ENCODE measurements at regions not wholly inside any gene's neighbourhood (a gene's known extent, or its start where the extent isn't known, plus 50 kb on each side); places are given as distances from the start of the nearest gene placed in this dataset.

- ATAC-seq: no peak
- Histone ChIP-seq H3K79me2 (ENCODE audit: insufficient read depth, low read length) (no peaks in the 10 kb centered on the region), H3K27me3 (ENCODE audit: insufficient read depth, low read length) (no peaks in the 10 kb centered on the region), H3K27ac (ENCODE audit: low read depth, low read length) (no peak overlapping the region), H3K4me3 (replicated peaks in 1 of 2; ENCODE audit: low read depth in 1 of 2, low read length in 2 of 2) (no peak overlapping the region), H3K4me1 (ENCODE audit: control insufficient read depth in 1 of 2, insufficient read depth in 2 of 2, low read length in 2 of 2) (no peaks in the 10 kb centered on the region), H4K20me1 (ENCODE audit: insufficient read depth) (no peaks in the 10 kb centered on the region), H3K9me2 (ENCODE audit: insufficient read depth) (no peaks in the 10 kb centered on the region), H3K9ac (ENCODE audit: low read length) (no peak overlapping the region), H3K36me3 (ENCODE audit: control insufficient read depth in 1 of 2, insufficient read depth in 2 of 2, low read length in 2 of 2) (no peaks in the 10 kb centered on the region), H3K9me3 (ENCODE audit: control insufficient read depth in 1 of 2, insufficient read depth in 1 of 2, low read depth in 1 of 2, low read length in 2 of 2) (no peaks in the 10 kb centered on the region), H3K4me2 (ENCODE audit: low read length) (no peak overlapping the region), H2AFZ (ENCODE audit: low read depth, low read length, poor library complexity, severe bottlenecking) (no peak overlapping the region)
- ChIA-PET CTCF (no interaction called here), POLR2A (no interaction called here), RAD21 (ENCODE audit: low non-redundant PET in 1 of 2, low total read pairs in 2 of 2, uncharacterized antibody in 2 of 2, unreplicated experiment in 2 of 2) (no interaction called here)
- BruUV-seq (replicated peaks): no TSS peak
- intact Hi-C loops (cut with micrococcal nuclease): no loop called here
- TF ChIP-seq ZBTB33 (IDR thresholded peaks at IDR 0.05; ENCODE audit: extremely low read depth, insufficient replicate concordance, low read length) (no peak), POLR2AphosphoS5 (IDR thresholded peaks at IDR 0.05; ENCODE audit: low read depth, low read length) (no peak), JUND (IDR thresholded peaks at IDR 0.05) (no peak), EZH2 (IDR thresholded peaks at IDR 0.05) (no peak), TCF7L2 (IDR thresholded peaks at IDR 0.05; ENCODE audit: borderline replicate concordance, extremely low read depth, insufficient read depth, insufficient read length) (no peak), EZH2phosphoT487 (IDR thresholded peaks at IDR 0.05; ENCODE audit: borderline replicate concordance) (no peak), SP1 (IDR thresholded peaks at IDR 0.05; ENCODE audit: low read depth) (no peak), EGR1 (IDR thresholded peaks at IDR 0.05; ENCODE audit: low read depth) (no peak), SIN3A (IDR thresholded peaks at IDR 0.05; ENCODE audit: low read depth) (no peak)
- no peak for DNase-seq (ENCODE audit: low read depth, low spot score)
These were observed 347.0 kb upstream of the ID2 start for GRCh38 chr2:8334866-8335325.

- no peak for DNase-seq (ENCODE audit: low read depth, low spot score)
These were observed 346.1 kb upstream of the ID2 start for GRCh38 chr2:8335801-8336200.

More at GRCh38 chr2:8335801-8336200, 346.1 kb upstream of the ID2 start:
- BruUV-seq (replicated peaks): no TSS peak
- H3K9ac ChIP-seq (ENCODE audit: low read length): no peak overlapping the region
- H3K9me2 ChIP-seq (ENCODE audit: insufficient read depth): no peaks in the 10 kb centered on the region
- H3K27me3 ChIP-seq (ENCODE audit: insufficient read depth, low read length): no peaks in the 10 kb centered on the region
- H4K20me1 ChIP-seq (ENCODE audit: insufficient read depth): no peaks in the 10 kb centered on the region
- H3K4me2 ChIP-seq (ENCODE audit: low read length): no peak overlapping the region
- no peak for TF ChIP-seq CEBPB (IDR thresholded peaks at IDR 0.05; ENCODE audit: low read depth)
- TF ChIP-seq CTCF (IDR thresholded peaks at IDR 0.05 in 2 of 3, conservative IDR thresholded peaks at IDR 0.05 in 1 of 3; ENCODE audit: borderline replicate concordance in 1 of 3, insufficient read depth in 1 of 3, low read depth in 2 of 3, low read length in 2 of 3): no peak
- no peak for TF ChIP-seq EZH2phosphoT487 (IDR thresholded peaks at IDR 0.05; ENCODE audit: borderline replicate concordance)
- no peak for TF ChIP-seq ELF1 (IDR thresholded peaks at IDR 0.05; ENCODE audit: borderline replicate concordance, low read depth)
- no peak for TF ChIP-seq ATF3 (IDR thresholded peaks at IDR 0.05)
- no peak for TF ChIP-seq POLR2AphosphoS5 (IDR thresholded peaks at IDR 0.05; ENCODE audit: low read depth, low read length)
- TF ChIP-seq JUND (IDR thresholded peaks at IDR 0.05): no peak
- no peak for TF ChIP-seq YY1 (IDR thresholded peaks at IDR 0.05; ENCODE audit: extremely low read depth, insufficient replicate concordance, low read depth, low read length)
- no peak for TF ChIP-seq RAD21 (IDR thresholded peaks at IDR 0.05; ENCODE audit: low read depth)
- TF ChIP-seq TCF7L2 (IDR thresholded peaks at IDR 0.05; ENCODE audit: borderline replicate concordance, extremely low read depth, insufficient read depth, insufficient read length): no peak
- no peak for TF ChIP-seq SP1 (IDR thresholded peaks at IDR 0.05; ENCODE audit: low read depth)
- TF ChIP-seq ZNF274 (IDR thresholded peaks at IDR 0.05; ENCODE audit: low read depth, low read length): no peak
- TF ChIP-seq POLR2A (IDR thresholded peaks at IDR 0.05; ENCODE audit: borderline replicate concordance, extremely low read depth, insufficient read depth, insufficient read length): no peak
- H2AFZ ChIP-seq (ENCODE audit: low read depth, low read length, poor library complexity, severe bottlenecking): no peak overlapping the region
- no peaks in the 10 kb centered on the region for H3K4me1 ChIP-seq (ENCODE audit: control insufficient read depth in 1 of 2, insufficient read depth in 2 of 2, low read length in 2 of 2)
- no peaks in the 10 kb centered on the region for H3K9me3 ChIP-seq (ENCODE audit: control insufficient read depth in 1 of 2, insufficient read depth in 1 of 2, low read depth in 1 of 2, low read length in 2 of 2)
- no peaks in the 10 kb centered on the region for H3K79me2 ChIP-seq (ENCODE audit: insufficient read depth, low read length)
- ChIA-PET CTCF (no interaction called here), RAD21 (ENCODE audit: low non-redundant PET in 1 of 2, low total read pairs in 2 of 2, uncharacterized antibody in 2 of 2, unreplicated experiment in 2 of 2) (no interaction called here), POLR2A (no interaction called here)
- no peak overlapping the region for H3K27ac ChIP-seq (ENCODE audit: low read depth, low read length)
- H3K4me3 ChIP-seq (replicated peaks in 1 of 2; ENCODE audit: low read depth in 1 of 2, low read length in 2 of 2): no peak overlapping the region
- no peaks in the 10 kb centered on the region for H3K36me3 ChIP-seq (ENCODE audit: control insufficient read depth in 1 of 2, insufficient read depth in 2 of 2, low read length in 2 of 2)
- no peak for ATAC-seq
- intact Hi-C loops (cut with micrococcal nuclease): no loop called here
